NCI-H1436 treated with DMSO at 0.1 percent for 48 hours (cell line): ENCODE measurements at regions not wholly inside any gene's neighbourhood (a gene's known extent, or its start where the extent isn't known, plus 50 kb on each side); places are given as distances from the start of the nearest gene placed in this dataset.

Experiments used
- DNase-seq: peaks from one replicate; lab custom pipeline; 2025; lab: John Stamatoyannopoulos, UW

GRCh38 chr2:58908501-58909154, 667.5 kb upstream of the FANCL start:
- no peak for DNase-seq

DNA sequence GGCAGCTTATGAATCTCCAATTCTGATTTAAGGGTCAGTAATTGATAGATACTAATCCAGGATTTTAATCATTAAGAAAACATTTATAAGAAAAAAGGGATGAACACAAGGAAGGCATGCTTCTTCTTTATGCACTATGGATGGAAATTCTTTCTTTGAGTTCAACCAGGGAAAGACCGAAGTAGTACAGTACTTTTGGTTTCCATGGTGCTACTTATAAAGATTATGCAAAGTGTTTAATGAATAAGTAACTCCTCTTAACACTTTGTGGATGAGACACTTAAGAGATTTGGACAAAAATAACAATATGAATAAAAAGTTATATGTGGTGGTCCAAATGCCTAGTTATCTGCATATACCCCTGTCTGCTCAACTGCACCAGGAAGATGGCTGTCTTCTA, 666.5 kb upstream of the FANCL start:
- DNase-seq, result no peak

DNA sequence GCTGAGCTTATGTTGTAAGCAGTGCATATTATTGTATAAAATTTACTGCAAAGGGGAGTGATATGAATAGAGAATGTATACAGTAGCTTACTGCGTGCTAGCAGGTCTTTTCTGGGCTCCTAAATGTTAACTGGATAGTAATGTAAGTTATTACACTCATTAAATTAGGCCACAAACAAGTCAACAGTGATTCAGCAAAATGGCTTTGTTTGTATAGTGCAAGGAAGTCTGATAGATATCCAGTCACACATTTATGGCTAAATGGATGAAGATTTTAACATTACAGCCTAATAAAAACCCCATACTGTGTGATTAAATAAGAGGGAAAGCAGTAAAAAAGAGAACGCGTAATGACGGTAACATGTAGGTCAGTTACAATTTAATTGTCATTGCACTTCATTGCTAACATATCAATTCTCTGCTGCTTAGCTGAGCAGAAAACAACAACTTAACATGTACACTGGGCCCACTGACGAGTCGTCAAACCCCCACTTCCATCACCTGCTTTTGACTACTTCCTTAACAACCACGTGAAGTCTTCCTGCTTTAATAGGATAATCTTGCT, 665.0 kb upstream of the FANCL start:
- DNase-seq, result peak; percentile 36

GRCh38 chr2:58904095-58904494, 663.0 kb upstream of the FANCL start:
- DNase-seq, result no peak

- no peak for DNase-seq
Measured at GRCh38 chr2:58903427-58903826, 662.3 kb upstream of the FANCL start.

DNA sequence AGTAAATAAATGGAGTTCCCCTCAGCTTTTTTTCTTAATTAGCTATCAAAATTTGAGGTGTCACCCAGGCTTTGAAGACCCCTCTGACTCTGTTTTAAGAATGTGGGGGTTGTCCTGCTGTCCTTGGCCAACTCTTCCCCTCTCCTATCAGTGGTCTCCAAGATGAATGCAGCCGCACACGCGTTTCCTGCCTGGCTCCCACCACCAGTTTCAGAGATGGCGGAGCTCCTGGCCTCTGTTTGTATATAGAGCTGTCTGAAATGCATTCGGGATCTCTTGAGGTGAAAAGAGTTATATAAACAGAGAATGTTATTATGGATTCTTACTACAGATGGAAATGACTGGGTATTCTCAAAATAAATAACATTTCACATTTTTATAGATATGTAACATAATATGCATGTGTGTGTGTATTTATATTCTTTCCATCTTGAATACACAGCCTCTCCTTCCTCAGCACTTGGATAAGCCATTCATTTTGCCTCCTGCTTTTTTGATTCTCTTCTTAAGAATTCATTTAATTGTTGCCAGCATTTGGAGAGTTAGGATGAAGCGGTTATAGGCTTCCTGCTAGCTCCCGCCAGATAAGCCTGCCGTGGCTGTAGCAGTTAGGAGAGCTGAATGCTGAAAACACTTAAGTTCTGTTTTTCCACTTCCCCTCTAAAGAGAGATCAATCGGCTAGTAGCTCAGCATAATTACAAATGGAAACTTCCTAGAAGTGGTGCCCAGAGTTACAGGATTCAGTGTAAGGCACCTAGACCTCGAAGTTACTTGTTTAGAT, 659.3 kb upstream of the FANCL start:
- DNase-seq, result no peak

GRCh38 chr2:58899692-58900091, 658.6 kb upstream of the FANCL start:
- no peak for DNase-seq

DNA sequence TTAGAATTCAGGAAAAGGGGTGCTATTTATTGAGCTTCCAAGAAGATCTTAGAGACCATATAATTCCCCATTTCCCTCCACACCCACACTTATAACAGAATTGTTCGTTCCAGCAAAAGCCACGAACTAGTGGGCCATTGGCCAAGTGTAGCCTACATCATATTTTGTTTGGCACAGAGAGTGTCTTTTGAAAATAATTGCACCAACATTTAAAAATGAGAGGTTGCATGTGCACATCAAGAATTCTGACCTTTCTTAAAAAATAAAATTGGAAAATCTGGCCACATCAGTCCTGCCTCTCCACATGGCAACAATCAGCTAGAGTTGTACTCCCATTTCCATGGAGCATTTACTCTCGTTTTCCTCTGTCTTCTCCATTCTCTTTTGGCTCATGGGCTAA, 655.5 kb upstream of the FANCL start:
- DNase-seq, result no peak

GRCh38 chr2:58895857-58896256, 654.7 kb upstream of the FANCL start:
- DNase-seq, result no peak

DNA sequence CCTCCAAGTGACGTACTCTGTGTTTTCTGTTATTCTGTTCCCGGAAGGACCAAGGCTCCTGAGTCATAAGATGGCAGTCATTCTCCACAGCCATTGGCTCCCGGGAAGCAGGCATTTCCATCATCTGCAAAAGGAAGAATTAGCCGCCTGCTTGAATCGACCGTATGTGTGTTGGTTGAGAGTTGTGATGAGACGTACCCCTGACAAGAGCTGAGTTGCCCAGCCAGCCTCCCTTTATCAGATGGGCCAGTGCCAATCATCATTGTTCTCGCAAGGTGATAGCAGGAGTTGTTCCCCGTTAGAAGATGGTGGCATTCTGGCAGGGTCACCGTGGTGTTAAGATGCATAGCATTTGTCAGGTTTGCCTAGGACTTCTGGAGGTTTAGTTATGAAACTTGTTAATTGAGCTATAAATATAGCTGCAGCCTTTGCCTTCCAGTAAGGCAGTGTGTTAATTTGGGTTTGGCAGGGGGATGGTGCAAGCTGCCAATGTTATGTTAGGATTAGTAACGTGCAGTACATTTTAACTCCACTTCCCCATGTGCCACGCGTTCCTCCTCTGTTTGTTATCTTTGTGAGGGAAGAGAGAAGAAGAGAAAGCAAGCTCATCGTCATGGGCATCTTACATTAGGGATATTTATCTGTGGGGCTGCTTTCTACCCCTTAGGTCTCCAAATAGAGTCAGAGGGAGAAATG, 652.7 kb upstream of the FANCL start:
- no peak for DNase-seq

GRCh38 chr2:58891828-58892377, 650.8 kb upstream of the FANCL start:
- DNase-seq, result no peak

DNA sequence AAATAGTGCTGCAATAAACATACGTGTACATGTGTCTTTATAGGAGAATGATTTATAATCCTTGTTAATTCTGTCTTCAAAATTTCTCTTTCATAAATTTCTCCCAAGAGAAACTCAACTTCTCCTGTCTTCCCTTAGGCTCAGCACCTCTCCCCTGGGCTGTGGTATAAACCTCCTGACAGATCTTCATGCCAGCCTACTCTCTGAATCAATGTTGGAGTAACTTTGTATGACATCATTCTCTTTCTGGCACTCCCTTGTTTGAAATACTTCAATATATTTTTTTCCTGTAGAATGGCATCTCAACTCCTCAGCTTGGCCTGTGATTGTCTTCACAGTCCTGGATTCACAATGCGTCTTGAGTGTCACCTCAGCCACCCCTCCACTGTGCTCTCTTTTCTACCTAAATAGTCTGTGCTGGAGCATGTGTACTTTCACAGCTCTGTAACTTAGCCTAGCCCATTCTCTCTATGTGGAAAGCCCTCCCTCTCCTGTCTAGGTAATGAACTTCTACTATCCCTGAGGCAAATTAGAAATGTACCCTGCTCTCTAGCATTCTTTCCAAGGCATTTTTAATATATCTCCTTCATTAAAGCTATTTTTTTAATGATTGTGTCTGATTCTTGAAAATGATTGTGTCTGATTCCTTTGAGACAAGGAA, 649.9 kb upstream of the FANCL start:
- no peak for DNase-seq

DNA sequence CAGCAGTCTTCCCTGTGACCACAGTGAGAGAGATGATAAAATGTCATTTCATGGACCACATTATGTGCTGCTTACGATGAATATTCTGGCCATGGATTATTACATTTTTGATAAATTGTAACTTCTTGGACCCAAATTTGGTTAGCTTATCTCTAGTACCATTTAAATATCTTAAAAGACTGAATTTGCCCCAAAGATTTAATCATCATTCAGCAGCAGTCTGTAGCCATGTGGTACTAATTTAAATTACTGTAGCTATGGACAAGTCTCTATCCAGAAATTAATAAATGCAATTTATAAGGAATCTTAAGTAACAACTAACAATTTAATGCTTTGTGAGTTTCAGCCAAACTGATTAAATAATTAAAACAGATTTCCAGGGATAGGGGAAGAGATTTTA, 644.9 kb upstream of the FANCL start:
- no peak for DNase-seq

DNA sequence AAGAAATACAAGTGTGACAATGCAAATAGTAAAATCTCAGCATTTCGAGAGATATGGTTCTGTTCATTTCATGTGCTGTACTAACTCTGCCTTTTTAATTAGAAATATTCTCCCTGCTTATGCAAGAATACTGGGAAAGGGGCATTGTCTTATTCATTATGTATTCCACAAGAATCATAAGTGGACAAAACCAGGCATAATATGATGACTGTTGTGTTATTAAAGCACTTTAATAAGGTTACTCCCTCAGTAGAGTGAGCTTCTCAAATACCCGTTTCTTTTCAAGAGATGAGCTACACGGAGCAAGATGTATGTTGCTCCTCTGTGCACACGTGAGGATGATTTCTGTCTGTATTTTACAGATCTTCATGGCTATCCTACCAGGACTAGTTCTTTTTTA, 638.7 kb upstream of the FANCL start:
- DNase-seq, result no peak

GRCh38 chr2:58878778-58879177, 637.7 kb upstream of the FANCL start:
- no peak for DNase-seq

- DNase-seq, result no peak
Measured at GRCh38 chr2:58876126-58876525, 635.0 kb upstream of the FANCL start.

DNA sequence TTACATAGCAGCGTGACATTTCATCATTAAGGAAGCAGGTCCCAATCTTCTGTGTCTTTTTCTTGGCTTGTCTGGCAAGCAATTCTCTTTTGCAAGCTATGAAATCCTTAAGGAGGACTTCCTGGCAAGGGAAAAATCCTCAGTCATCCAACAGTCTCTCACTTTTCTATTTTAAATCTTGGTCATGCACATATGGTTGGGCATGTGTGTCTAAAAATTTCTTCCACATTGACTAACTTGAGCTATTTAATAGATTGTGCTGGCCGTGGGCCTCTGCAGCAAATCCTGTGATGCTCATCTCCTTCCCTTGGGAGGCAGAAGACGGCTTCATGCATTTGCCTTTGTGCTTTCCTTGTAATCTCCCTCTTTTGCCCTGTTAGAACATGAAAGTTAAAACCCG, 634.3 kb upstream of the FANCL start:
- no peak for DNase-seq

- no peak for DNase-seq
Measured at GRCh38 chr2:58871469-58872142, 630.5 kb upstream of the FANCL start.

DNA sequence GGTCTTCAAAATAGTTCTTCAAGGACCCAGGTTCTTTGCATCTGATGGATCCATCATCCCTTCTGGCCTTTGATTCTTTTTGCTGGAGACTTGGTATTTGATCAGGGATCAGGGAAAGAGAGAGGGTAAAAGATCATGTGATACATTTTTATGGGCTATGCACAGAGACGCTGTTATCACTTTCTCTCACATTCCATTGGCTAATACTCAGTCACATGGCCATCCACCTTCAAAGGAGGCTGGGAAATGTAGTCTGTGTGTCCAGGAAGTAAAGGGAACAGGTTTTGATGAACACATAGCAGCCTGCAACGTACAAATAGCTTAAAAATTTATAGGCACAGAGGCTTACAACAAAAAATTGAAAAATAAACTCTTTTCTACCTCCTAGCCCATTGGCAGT, 629.6 kb upstream of the FANCL start:
- no peak for DNase-seq

GRCh38 chr2:58866946-58867345, 625.8 kb upstream of the FANCL start:
- DNase-seq, result no peak

DNA sequence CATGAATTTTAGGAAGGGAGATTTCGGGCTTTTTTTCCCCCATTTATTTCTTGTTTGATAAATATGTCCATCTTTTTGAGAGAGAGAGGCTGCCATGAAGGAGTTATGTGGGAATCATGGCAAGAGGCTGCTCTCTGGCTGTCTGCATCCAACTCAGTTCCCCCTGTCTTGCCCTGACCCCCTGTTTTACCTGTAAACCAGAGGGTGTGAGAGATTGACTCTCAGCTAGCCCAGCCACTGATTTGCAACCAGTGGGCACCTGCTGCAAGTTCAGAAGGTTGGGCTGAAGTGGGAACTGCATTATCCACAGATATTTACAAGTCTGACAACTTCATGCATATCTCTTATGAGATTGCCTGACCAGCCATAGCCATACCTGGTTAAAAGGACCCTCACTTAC, 625.4 kb upstream of the FANCL start:
- DNase-seq, result no peak

- DNase-seq, result no peak
Measured at GRCh38 chr2:58866040-58866439, 624.9 kb upstream of the FANCL start.
